HepG2 (cell line): ENCODE measurements at regions not wholly inside any gene's neighbourhood (a gene's known extent, or its start where the extent isn't known, plus 50 kb on each side); places are given as distances from the start of the nearest gene placed in this dataset.

Source experiments
- ARNT2 ChIP-seq: sonication (generic); formaldehyde crosslinking; IDR thresholded peaks from 2 replicates; pipeline ENCODE4 v1.8.0; 2022; ENCODE audit warnings: mild to moderate bottlenecking, low read depth, missing genetic modification reagents, moderate library complexity
- ATF7-NPFF ChIP-seq: sonication (generic); formaldehyde crosslinking; IDR thresholded peaks from 2 replicates; pipeline ENCODE4 v1.8.1; 2023; ENCODE audit warnings: mild to moderate bottlenecking, low read depth, missing genetic modification reagents, moderate library complexity
- CBX5 ChIP-seq: sonication (generic); formaldehyde crosslinking; IDR thresholded peaks from 2 replicates; pipeline ENCODE4 v1.4.0; 2020; ENCODE audit warnings: missing genetic modification reagents, borderline replicate concordance
- GATAD2A ChIP-seq: IDR thresholded peaks from 2 replicates; pipeline ENCODE4 v1.6.1; 2016
- GPN1 ChIP-seq: sonication (generic); formaldehyde crosslinking; IDR thresholded peaks from 2 replicates; pipeline ENCODE4 v1.5.1; 2020; ENCODE audit warnings: missing genetic modification reagents, borderline replicate concordance
- MEIS1 ChIP-seq: sonication (generic); formaldehyde crosslinking; IDR thresholded peaks from 2 replicates; pipeline ENCODE4 v1.9.0; 2021; ENCODE audit warnings: mild to moderate bottlenecking, missing genetic modification reagents, moderate library complexity, borderline replicate concordance
- NRL ChIP-seq: sonication (generic); formaldehyde crosslinking; IDR thresholded peaks from 2 replicates; pipeline ENCODE4 v1.5.0; 2020; ENCODE audit warnings: missing genetic modification reagents, mild to moderate bottlenecking, moderate library complexity, borderline replicate concordance
- TBX2 ChIP-seq: sonication (generic); formaldehyde crosslinking; IDR thresholded peaks from 2 replicates; pipeline ENCODE4 v1.5.0; 2020; ENCODE audit warnings: missing genetic modification reagents, mild to moderate bottlenecking, borderline replicate concordance
- TCF12 ChIP-seq, 2 experiments: fragments of 450-650 bp in 1 of 2; sonication (generic) in 1 of 2; formaldehyde crosslinking in 1 of 2; IDR thresholded peaks; 2 replicates each; pipeline versions ENCODE4 v1.6.1 to v1.8.0; 2017 to 2022; ENCODE audit warnings: antibody characterized with exemption in 1 of 2, mild to moderate bottlenecking in 1 of 2, missing genetic modification reagents in 1 of 2, moderate library complexity in 1 of 2
- U2AF2 ChIP-seq: fragments of 200-400 bp; formaldehyde crosslinking; IDR thresholded peaks from 2 replicates; pipeline ENCODE4 v1.6.1; 2017; ENCODE audit warnings: low read depth, mild to moderate bottlenecking, low read length
- YEATS4 ChIP-seq: sonication (generic); formaldehyde crosslinking; IDR thresholded peaks from 2 replicates; pipeline ENCODE4 v1.4.0; 2020; ENCODE audit warnings: missing genetic modification reagents, borderline replicate concordance
- ZBTB4 ChIP-seq: sonication (generic); formaldehyde crosslinking; IDR thresholded peaks from 2 replicates; pipeline ENCODE4 v1.4.0; 2020; ENCODE audit warnings: missing genetic modification reagents, mild to moderate bottlenecking, borderline replicate concordance
- ZFP36 ChIP-seq: fragments of 150-350 bp; IDR thresholded peaks from 2 replicates; pipeline ENCODE4 v1.6.1; 2018; ENCODE audit warnings: borderline replicate concordance, low read length, low read depth; ENCODE audit not compliant: partially characterized antibody
- ZNF800 ChIP-seq: sonication (generic); formaldehyde crosslinking; IDR thresholded peaks from 2 replicates; pipeline ENCODE4 v1.4.0; 2020; ENCODE audit warnings: missing genetic modification reagents
- TF ChIP-seq, protein P1 (sequence below): sonication (generic); formaldehyde crosslinking; IDR thresholded peaks from 2 replicates; pipeline ENCODE4 v1.5.1; 2020; ENCODE audit warnings: mild to moderate bottlenecking, missing genetic modification reagents
- TF ChIP-seq, protein P2 (sequence below): sonication (generic); formaldehyde crosslinking; IDR thresholded peaks from 2 replicates; pipeline ENCODE4 v1.4.0; 2020; ENCODE audit warnings: low read depth, missing genetic modification reagents

DNA sequence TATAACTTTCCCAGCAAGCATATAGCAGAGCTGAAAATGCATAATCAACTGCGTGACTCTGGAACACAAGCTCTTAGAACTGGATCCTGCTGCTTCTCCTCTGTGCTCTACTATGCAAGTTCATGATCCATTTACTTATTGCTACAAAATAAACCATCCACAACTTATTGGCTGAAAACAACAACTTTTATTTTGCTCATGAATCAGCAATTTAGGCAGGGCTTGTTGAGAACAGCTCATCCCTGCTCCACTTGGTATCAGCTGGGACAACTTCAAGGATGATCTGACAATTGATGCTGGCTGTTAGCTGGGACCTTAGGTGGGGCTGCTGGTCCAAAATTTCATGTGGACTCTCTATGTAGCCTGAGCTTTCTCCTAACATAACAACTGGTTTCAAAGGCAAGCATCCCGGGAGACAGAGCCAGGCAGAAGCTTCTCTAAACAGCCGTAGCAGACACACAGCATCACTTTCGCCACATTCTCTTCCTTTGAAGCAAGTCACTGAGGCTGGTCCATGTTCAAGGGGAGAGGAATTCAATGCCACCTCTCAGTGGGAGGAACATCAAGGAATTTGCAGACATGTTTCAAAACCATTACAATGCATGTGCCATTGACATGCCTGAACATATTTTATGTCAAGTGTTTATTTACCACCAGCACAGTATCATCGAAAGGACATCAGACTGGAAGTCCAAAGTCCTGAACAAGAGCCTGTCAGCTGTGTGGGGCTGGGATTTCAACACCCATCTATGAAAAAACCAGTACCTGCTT is 153.1 kb upstream of the PKDCC start (continued):
- TF ChIP-seq, protein P1, sequence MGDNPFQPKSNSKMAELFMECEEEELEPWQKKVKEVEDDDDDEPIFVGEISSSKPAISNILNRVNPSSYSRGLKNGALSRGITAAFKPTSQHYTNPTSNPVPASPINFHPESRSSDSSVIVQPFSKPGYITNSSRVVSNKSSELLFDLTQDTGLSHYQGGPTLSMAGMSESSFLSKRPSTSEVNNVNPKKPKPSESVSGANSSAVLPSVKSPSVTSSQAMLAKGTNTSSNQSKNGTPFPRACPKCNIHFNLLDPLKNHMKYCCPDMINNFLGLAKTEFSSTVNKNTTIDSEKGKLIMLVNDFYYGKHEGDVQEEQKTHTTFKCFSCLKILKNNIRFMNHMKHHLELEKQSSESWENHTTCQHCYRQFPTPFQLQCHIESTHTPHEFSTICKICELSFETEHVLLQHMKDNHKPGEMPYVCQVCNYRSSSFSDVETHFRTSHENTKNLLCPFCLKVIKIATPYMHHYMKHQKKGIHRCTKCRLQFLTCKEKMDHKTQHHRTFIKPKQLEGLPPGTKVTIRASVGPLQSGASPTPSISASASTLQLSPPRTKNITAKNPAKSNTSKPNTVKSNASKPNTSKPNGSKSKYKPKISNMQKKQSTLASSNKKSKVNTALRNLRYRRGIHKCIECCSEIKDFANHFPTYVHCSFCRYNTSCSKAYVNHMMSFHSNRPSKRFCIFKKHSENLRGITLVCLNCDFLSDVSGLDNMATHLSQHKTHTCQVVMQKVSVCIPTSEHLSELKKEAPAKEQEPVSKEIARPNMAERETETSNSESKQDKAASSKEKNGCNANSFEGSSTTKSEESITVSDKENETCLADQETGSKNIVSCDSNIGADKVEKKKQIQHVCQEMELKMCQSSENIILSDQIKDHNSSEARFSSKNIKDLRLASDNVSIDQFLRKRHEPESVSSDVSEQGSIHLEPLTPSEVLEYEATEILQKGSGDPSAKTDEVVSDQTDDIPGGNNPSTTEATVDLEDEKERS: no peak
- no peak for TF ChIP-seq GPN1 (CRISPR knock-in tag)
- TF ChIP-seq ZFP36: no peak
- no peak for TF ChIP-seq ATF7-NPFF (CRISPR knock-in tag)
- no peak for TF ChIP-seq MEIS1 (CRISPR knock-in tag)
- TF ChIP-seq ZNF800 (CRISPR knock-in tag): no peak
- TF ChIP-seq NRL (CRISPR knock-in tag): no peak
- peak; percentile 42; the same call in 1 of the 2 replicates for TF ChIP-seq TBX2 (CRISPR knock-in tag)
- TF ChIP-seq U2AF2: no peak
- no peak for TF ChIP-seq ZBTB4
- peak; percentile 51; the same call in 1 of the 2 replicates for TF ChIP-seq YEATS4
- no peak for TF ChIP-seq CBX5
- TF ChIP-seq TCF12 (IDR thresholded peaks at IDR 0.05): no peak
- TF ChIP-seq TCF12 (CRISPR knock-in tag; IDR thresholded peaks at IDR 0.05): no peak
- TF ChIP-seq, protein P2, sequence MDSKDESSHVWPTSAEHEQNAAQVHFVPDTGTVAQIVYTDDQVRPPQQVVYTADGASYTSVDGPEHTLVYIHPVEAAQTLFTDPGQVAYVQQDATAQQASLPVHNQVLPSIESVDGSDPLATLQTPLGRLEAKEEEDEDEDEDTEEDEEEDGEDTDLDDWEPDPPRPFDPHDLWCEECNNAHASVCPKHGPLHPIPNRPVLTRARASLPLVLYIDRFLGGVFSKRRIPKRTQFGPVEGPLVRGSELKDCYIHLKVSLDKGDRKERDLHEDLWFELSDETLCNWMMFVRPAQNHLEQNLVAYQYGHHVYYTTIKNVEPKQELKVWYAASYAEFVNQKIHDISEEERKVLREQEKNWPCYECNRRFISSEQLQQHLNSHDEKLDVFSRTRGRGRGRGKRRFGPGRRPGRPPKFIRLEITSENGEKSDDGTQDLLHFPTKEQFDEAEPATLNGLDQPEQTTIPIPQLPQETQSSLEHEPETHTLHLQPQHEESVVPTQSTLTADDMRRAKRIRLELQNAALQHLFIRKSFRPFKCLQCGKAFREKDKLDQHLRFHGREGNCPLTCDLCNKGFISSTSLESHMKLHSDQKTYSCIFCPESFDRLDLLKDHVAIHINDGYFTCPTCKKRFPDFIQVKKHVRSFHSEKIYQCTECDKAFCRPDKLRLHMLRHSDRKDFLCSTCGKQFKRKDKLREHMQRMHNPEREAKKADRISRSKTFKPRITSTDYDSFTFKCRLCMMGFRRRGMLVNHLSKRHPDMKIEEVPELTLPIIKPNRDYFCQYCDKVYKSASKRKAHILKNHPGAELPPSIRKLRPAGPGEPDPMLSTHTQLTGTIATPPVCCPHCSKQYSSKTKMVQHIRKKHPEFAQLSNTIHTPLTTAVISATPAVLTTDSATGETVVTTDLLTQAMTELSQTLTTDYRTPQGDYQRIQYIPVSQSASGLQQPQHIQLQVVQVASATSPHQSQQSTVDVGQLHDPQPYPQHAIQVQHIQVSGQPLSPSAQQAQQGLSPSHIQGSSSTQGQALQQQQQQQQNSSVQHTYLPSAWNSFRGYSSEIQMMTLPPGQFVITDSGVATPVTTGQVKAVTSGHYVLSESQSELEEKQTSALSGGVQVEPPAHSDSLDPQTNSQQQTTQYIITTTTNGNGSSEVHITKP (CRISPR knock-in tag): no peak
- TF ChIP-seq GATAD2A (CRISPR knock-in tag): peak; percentile 78
- TF ChIP-seq ARNT2 (CRISPR knock-in tag): no peak; the same call in 1 of the 2 replicates
